HG03175 (cell line): ENCODE measurements at regions not wholly inside any gene's neighbourhood (a gene's known extent, or its start where the extent isn't known, plus 50 kb on each side); places are given as distances from the start of the nearest gene placed in this dataset.
"Not testable (repeated sequence)": the region's sequence is repeated elsewhere in the genome, so short reads cannot be mapped to it uniquely, and the experiment has no call there.

Experiments
- ATAC-seq: cut with Tn5 transposase; IDR thresholded peaks from one replicate; pipeline ENCODE4 v1.9.1; 2021; ENCODE audit warnings: mild to moderate bottlenecking, moderate library complexity; ENCODE audit not compliant: unreplicated experiment

DNA sequence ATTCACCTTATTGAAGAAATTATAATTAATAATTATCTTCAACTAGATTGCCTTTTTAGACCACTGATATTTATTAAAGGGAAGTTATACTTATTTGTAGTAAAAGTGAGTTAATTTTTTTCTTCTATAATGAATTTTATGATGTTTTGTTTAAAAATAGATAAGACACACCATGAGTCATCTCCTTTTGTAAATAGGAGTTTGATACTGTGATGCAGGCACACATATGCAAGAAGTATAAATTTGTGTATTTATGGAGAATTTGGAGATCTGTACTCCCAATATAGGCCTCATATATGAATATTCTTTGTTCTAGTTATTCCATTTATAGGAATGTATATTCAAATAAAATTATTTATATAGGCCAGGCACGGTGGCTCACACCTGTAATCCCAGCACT lies 703.5 kb upstream of the CHAC2 start:
- no peak for ATAC-seq

DNA sequence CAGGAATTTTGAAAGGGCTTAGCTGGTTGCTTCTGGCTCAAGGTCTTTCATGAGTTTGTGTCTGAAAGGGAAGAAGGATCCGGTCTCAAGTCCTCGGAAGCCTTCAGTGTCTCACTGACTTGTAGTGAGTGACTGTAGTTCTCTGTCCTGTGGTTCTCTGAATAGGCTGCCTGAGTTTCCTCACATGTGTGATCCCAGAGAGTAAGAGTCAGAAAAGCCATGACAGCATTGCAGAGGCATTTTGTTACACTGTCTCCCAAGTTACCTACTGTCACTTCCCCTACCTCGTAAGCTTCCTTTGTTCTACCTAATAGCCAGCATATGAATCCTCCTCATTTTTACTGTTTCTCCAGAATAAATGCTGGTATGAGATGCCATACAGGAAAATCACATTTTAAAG lies 709.1 kb upstream of the CHAC2 start:
- no peak for ATAC-seq

- ATAC-seq, result no peak
Observed at GRCh38 chr2:53053937-53054336, 713.7 kb upstream of the CHAC2 start.

DNA sequence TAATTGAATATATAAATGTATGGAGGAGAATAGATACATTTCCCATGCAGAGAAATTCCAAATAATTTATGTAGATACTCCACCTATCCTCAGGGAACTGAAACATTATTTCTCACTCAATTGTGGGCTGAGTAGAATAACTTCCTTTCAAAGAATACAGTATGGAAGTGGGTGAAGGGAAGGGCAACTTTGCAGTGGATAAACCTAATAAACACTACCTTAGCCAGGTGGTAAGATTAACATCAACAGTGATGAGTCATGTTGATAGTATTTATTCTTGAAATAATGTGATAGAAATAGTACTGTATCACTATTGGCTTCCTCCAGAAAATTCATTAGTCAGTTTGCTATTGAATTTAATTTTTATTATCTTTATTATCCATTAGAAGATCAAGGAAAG lies 716.4 kb upstream of the CHAC2 start:
- ATAC-seq, result no peak

- ATAC-seq, result no peak
Observed at GRCh38 chr2:53040536-53041229, 726.9 kb upstream of the CHAC2 start.

GRCh38 chr2:53036196-53036595 lies 731.4 kb upstream of the CHAC2 start:
- ATAC-seq, result no peak

DNA sequence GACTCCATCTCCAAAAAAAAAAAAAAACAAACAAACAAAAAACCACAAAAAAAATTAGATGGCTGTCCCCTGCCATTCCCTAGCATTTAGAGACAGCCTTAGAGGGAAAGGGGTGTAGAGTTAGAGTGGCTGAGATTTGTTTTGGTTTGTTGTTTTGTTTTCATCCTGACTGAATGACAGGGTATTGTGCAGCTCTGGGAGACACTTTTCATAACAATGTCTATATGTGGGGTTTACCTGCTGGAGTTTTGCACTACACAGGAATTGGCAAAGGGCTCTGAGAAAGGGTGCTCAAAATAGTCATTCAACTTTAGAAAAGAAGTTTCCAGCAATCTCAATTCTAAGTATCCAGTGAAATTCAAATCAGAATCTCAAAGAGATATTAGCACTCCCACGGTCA lies 732.5 kb upstream of the CHAC2 start:
- ATAC-seq, result no peak

DNA sequence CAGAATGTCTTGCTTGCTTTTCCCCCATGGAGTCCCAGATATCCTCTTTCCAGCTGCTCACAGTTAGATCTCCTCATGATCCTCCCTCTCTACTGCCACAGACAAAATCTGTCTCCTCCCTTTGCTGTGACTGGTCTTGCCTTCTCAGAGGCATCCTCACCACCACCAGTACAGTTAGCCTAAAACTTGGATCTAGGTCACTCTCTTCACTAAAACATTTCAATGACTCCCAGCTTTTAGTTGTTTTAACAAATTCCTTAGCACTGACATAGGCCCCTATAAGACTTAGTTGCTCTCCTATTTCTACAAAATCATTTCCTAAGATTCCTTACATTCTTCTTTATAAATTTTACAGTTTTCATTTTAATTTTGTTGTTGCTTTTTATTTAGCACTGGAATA lies 734.2 kb upstream of the CHAC2 start:
- no peak for ATAC-seq

- ATAC-seq, result no peak
Observed at GRCh38 chr2:53028746-53029423, 738.7 kb upstream of the CHAC2 start.

DNA sequence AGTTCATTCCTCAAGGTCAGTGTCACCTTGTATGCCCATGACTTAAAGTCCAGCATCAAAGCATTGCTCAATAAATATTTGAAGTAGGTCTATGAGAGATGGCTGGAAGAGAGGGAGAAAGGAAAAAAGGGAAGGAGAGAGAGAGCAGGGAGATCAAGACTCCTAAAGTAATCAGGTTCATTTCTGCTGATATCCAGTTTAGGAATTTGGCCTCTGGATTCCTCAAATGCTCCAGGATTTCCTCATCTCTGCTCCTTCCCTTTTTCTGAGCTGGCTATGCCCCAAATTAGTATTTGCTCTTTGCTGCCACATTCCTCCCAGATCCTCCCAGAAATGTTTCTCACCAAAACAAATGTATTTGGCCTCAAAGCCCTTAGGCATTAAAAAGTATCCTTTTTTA lies 739.4 kb upstream of the CHAC2 start:
- ATAC-seq, result no peak

DNA sequence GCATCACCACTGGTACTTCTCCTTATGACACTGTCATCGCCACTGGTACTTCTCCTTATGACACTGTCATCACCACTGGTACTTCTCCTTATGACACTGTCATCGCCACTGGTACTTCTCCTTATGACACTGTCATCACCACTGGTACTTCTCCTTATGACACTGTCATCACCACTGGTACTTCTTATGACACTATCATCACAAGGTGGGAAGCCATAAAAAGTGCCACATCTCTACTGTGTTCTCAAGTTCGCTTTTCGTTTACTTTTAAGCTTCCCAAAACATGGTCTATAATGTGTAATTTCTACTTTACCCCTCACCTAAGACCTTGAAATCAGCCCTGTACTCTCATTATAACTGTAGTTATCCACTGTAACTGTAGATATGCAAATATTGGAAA lies 745.4 kb upstream of the CHAC2 start:
- not testable (repeated sequence) for ATAC-seq

- ATAC-seq, result no peak
Observed at GRCh38 chr2:53021828-53022227, 745.8 kb upstream of the CHAC2 start.

GRCh38 chr2:53021292-53021691 lies 746.3 kb upstream of the CHAC2 start:
- ATAC-seq, result no peak

GRCh38 chr2:53018825-53019425 lies 748.7 kb upstream of the CHAC2 start:
- ATAC-seq, result no peak

DNA sequence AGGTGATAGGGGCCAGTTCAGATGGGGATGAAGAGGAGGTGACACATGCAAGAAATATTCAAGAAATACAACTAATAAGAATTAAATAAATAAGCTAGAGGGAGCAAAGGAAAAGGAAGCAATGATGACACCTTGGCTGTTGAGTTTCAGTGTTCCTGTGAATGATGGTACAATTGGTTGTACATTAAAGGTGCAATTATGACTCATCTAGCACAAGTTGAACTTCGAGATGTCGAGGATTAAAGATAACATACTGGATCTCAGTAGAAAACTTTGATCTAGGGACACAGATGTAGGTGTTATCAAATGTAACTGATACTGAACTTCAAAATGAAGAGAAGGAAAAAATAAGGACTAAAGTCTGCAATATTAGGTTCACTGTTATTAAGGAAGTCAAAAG lies 760.6 kb upstream of the CHAC2 start:
- no peak for ATAC-seq

- no peak for ATAC-seq
Observed at GRCh38 chr2:53004413-53004812, 763.2 kb upstream of the CHAC2 start.

- no peak for ATAC-seq
Observed at GRCh38 chr2:52995424-52995823, 772.2 kb upstream of the CHAC2 start.

- ATAC-seq, result peak; percentile 78
Observed at GRCh38 chr2:52976143-52976949, 791.3 kb upstream of the CHAC2 start.

- ATAC-seq, result no peak
Observed at GRCh38 chr2:52974127-52974526, 793.5 kb upstream of the CHAC2 start.

DNA sequence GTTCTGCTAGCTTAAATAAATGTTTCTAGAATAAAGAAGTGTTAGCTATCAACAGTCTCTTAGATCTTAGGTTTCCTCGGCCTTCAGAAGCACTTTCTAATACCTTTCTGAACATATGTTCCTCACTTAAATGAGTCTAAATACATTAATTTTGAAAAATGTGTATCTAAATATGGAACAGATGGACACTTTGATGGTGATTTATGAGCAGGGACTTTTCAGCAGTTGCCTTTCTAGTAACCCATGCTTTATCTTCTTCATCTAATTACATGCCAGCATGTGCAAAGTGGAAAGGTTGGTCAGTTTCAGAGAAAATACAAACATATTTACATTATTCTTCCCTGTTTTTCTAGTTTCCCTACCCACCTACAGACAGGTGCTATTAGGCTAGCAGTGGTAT lies 797.0 kb upstream of the CHAC2 start:
- no peak for ATAC-seq

GRCh38 chr2:52968043-52968442 lies 799.6 kb upstream of the CHAC2 start:
- peak; percentile 51 for ATAC-seq
